HUDEP-2 (cell line): ENCODE measurements at regions not wholly inside any gene's neighbourhood (a gene's known extent, or its start where the extent isn't known, plus 50 kb on each side); places are given as distances from the start of the nearest gene placed in this dataset.

Source experiments
- DNase-seq, 76 experiments: peaks; one replicate each; lab custom pipeline; 2025; ENCODE audit not compliant: unreplicated experiment in 76 of 76; lab: John Stamatoyannopoulos, UW

GRCh38 chr16:48011466-48011865 is 144.3 kb downstream of the ABCC12 start:
- no peak for DNase-seq

- no peak for DNase-seq
Measured at GRCh38 chr16:48008011-48008525, 147.7 kb downstream of the ABCC12 start.

GRCh38 chr16:48004141-48004695 is 151.6 kb downstream of the ABCC12 start:
- no peak for DNase-seq

- no peak for DNase-seq
Measured at GRCh38 chr16:48003206-48003907, 152.4 kb downstream of the ABCC12 start.

GRCh38 chr16:48001324-48001895 is 154.4 kb downstream of the ABCC12 start:
- DNase-seq, result no peak

- no peak for DNase-seq
Measured at GRCh38 chr16:48000622-48001021, 155.2 kb downstream of the ABCC12 start.

- DNase-seq, result no peak
Measured at GRCh38 chr16:47999595-47999994, 156.2 kb downstream of the ABCC12 start.

GRCh38 chr16:47995354-47995753 is 160.4 kb downstream of the ABCC12 start:
- peak in 1 of 76 experiments; percentile 13 for DNase-seq

GRCh38 chr16:47991491-47991890 is 164.3 kb downstream of the ABCC12 start:
- no peak for DNase-seq

GRCh38 chr16:47990676-47991075 is 165.1 kb downstream of the ABCC12 start:
- no peak for DNase-seq

- no peak for DNase-seq
Measured at GRCh38 chr16:47987136-47987535, 168.7 kb downstream of the ABCC12 start.

GRCh38 chr16:47986031-47986430 is 169.8 kb downstream of the ABCC12 start:
- no peak for DNase-seq

- DNase-seq, result no peak
Measured at GRCh38 chr16:47984669-47985068, 171.1 kb downstream of the ABCC12 start.

GRCh38 chr16:47983999-47984580 is 171.7 kb downstream of the ABCC12 start:
- no peak for DNase-seq

- no peak for DNase-seq
Measured at GRCh38 chr16:47980212-47980611, 175.6 kb downstream of the ABCC12 start.

GRCh38 chr16:47979616-47980182 is 176.1 kb downstream of the ABCC12 start:
- DNase-seq, result no peak

GRCh38 chr16:47979164-47979520 is 176.7 kb downstream of the ABCC12 start:
- no peak for DNase-seq

- DNase-seq, result no peak
Measured at GRCh38 chr16:47978491-47979163, 177.2 kb downstream of the ABCC12 start.

- DNase-seq, result no peak
Measured at GRCh38 chr16:47977802-47978201, 178.0 kb downstream of the ABCC12 start.

- DNase-seq, result no peak
Measured at GRCh38 chr16:47976636-47977210, 179.1 kb downstream of the ABCC12 start.
